Spleen (tissue), 7 donors: ENCODE measurements at regions not wholly inside any gene's neighbourhood (a gene's known extent, or its start where the extent isn't known, plus 50 kb on each side); places are given as distances from the start of the nearest gene placed in this dataset.

Experiments used
- CTCF ChIP-seq, 11 experiments: fragments of 200-600 bp in 7 of 11; fragments of 450-650 bp in 4 of 11; sonication (generic) in 4 of 11; IDR thresholded peaks in 8 of 11; conservative IDR thresholded peaks in 3 of 11; 1 replicate in 7 of 11; 2 replicates in 4 of 11; pipeline versions ENCODE4 v1.4.0 to v1.8.0; 2016 to 2021; ENCODE audit warnings: antibody characterized with exemption in 11 of 11, inconsistent platforms in 4 of 11, mild to moderate bottlenecking in 1 of 11
- POLR2AphosphoS5 ChIP-seq, 3 donors: sonication (generic); formaldehyde crosslinking; IDR thresholded peaks; one replicate each; pipeline ENCODE4 v1.5.1; 2017; ENCODE audit warnings: antibody characterized with exemption in 3 of 3
- donor health status: DM: no; HTN: no; CAD: no; lungs with moderate emphysema.
- donor health status: DM: no; HTN: no; CAD: no.
- donor health status: DM: no; HTN: no; CAD: no.

GRCh38 chr11:82663535-82663934, 70.1 kb downstream of the FAM181B start:
- TF ChIP-seq CTCF (IDR thresholded peaks at IDR 0.05 in 8 of 11, conservative IDR thresholded peaks at IDR 0.05 in 3 of 11) (no peak), POLR2AphosphoS5 (IDR thresholded peaks at IDR 0.05) (no peak)
